ENCODE measurements at regions not wholly inside any gene's neighbourhood (a gene's known extent, or its start where the extent isn't known, plus 50 kb on each side); places are given as distances from the start of the nearest gene placed in this dataset.

DNA sequence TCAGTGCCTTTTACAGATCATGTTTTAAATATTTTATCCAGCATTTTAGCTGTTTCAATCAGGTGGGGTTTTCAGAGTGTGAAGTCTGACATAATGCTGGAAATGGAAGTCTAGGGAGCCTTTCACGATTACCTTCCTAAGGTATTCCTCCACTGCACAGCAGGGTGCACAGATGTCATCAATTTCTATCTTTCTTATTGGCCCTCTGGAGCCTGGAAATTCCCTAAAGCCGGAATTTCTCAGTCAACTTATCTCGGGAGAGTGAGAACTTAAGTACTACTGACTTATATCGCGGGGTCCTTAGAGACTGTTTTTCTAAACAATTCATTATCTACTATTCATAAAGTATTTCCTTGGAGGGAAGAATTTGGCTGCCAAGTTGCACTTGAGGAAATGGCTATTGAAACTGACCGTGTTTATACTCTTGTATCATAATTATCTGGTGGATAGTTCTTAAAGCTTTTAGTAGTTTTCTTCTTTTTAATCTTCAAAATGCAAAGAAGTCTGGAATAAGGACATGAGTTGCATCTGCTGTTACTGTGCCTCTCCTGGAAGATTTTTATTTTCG, 311.8 kb upstream of the B3GALT2 start:
- no peak for DNase-seq

DNA sequence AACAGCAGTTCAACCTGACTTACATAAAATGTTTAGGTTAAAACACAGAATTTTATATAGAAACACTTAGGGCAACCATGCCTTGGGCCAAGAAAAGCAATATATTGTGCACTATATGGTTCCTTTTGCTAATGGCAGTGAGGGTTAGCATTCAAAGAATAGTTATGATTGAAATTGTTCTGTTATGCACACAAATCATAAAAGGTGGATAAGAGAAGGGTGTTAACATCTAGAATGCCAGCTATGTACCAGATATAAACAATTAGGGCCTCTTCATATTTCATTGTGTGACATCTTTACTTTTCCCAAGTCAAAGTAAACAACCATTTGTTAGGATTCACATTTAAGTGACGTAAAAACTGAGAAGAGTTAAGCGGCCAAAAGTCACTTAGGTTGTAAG, 308.0 kb upstream of the B3GALT2 start:
- DNase-seq, result no peak

DNA sequence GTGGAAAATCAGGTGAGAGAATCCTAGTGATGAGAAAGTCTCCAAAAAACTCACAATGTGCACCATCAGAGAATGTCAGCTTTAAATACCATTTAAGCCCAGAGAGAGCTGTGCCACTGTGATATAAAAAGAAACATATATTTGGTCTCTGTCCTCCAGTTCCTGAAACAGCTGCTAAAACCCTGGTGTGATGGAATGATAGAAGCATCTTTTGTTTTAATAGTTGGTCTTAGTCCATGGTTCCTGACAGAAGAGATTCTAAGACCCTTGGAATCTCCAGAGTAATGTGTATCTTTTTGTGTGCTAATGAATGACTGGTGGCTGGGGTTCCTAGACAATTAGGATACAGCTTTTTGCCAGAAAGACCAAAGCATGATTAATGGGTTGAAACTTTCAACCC, 302.8 kb upstream of the B3GALT2 start:
- DNase-seq, result no peak

DNA sequence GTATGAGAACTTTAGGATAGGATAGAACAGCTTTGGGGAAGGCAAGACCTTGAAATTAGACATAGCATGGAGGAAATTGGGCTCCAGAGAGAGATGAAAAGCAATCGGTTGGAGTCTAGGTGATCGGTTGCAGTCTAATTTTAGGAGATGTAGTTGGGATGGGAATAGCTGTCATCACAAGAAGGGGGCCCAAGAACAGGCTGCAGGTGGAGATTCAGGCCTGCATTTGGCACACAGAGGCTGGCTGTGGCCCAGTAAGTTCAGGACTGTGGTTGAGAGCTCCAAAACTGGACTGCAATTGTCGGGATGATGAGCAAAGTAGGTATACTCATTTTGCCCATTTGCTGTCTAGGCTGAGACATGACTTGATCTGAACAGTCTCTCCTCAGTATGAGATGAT, 301.3 kb upstream of the B3GALT2 start:
- DNase-seq, result no peak

DNA sequence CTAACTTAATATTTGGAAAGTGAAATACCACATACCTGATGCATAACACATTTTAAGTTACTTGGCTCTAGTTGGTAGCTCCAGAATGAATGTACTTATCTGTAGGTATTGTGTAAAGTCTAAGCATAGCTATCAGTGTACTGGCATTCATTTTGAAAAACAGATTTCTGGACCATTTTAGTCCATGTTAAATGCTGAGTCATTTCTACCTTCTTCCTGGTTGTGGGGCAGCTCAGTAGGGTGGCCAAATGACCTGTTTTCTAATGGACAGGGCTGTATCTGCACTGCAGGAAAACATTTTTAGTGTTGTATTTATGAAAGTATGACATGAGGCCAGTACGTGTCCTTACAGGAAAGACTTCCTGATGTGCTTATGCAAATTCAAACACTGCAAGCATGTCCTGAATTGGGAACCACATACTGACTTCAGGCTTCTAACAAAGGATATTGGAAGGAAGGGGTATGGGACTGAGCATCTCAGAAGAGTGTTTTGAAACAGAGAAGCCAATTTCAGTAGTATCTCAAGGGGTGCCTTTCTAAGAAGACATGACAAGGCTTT, 300.3 kb upstream of the B3GALT2 start:
- DNase-seq, result no peak

DNA sequence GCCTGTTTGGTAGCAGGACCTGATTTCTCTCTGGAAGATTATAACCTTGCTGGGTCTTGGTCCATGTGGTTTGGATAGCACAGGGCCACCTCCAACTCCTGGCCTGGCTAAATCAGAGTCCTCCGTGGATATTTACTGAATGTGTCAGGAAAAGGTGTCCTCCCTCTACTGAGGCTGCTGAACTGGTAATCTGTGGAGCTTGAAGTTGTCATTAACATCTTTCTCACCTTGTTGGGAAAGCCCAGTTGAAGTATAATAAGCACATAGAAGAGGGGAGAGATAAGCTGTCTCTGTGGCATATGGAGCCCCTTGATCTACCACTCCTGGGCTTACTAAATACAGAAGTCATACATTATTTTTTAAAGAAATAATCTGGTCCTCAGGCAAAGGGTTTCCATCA, 294.3 kb upstream of the B3GALT2 start:
- no peak for DNase-seq

DNA sequence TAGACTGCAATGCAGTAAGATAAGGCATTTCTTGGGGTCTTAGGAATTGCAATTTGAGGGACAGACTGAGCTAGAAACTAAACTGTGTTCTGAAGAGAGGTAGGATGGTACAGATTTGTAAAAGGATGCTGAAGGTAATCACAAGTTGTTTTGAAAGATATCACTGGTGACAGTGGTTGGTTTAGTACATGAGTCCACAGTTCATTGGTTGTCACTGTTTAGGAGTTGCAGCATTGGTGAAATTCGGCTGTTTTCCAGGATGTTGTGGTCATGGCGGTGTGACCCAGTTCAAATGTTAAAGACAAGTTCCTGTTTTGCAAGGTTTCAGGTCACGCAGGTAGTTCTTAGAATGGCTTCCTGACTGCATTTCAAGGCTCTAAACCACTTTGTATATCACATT, 292.8 kb upstream of the B3GALT2 start:
- DNase-seq, result no peak

DNA sequence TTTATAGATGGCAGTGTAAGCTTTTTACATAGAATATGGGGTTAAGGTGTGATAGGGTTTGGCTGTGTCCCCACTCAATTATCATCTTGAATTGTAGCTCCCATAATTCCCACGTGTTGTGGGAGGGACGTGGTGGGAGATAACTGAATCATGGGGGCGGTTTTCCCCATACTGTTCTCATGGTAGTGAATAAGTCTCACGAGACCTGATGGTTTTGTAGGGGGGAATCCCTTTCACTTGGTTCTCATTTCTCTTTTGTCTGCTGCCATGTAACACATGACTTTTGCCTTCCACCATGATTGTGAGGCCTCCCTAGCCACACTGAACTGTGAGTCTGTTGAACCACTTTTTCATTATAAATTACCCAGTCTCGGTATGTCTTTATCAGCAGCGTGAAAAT, 290.3 kb upstream of the B3GALT2 start:
- DNase-seq, result no peak

DNA sequence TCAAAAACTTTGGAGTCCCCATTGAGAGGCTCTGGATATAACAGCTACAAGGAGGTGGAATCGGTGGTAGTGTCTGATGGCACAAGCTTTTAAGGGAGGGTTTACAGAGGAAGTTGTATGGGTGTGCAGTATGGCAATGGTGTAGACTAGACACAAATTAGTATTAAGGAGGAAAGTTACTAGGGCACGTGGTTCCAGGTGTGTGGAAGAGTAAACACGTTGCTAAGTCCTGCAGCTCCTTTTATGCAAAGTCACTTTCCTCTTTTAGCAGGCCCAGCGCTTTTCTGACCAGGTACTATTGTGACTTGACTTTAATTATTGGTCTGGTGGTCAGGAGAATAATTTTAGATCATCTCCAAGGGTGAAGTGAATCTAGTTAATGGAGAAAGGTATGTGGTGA, 287.5 kb upstream of the B3GALT2 start:
- no peak for DNase-seq

DNA sequence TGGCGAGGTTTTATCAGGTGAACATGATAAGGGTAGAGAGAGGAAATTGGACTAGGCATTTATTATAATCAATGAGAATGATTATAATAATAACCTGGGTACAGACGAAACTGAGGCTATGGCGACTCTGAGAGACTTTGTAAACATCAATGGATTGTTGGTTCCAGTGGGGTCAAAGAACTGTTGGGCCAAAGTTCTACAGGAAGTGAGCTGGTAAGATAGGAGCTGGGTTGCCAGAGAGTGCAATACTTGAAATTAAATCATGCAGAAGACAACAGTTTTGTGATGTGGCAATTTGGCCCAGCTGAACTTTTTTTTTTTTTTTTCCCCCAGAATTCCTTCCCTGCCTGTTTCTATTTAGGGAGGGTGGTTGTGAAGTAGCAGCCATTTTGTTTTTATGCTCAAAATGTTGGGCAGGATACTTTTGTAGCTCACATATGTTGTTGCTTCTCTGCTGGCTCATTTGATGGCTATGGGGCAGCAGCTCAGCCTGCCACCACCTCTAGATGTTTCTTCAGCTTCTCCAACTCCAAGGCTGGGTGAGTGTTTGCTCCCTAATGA, 286.5 kb upstream of the B3GALT2 start:
- no peak for DNase-seq

DNA sequence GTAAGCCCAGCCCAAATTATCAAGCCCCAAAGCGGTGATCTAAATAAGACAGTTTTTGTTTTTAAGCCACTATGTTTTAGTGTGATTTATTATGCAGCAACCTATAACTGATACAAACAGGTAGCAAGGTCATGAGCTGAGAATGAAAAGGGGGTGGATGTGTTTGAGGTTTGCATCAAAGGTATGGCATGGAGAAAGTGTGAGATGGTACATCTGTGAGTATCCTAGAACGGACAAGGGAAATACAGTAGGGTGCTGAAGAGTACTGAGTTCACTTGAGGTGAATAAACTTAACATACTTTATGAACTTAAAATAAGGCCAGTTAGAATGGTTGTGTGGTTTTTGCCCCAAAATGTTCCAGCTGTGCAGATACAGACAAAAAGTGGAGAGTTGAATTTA, 286.0 kb upstream of the B3GALT2 start:
- no peak for DNase-seq

DNA sequence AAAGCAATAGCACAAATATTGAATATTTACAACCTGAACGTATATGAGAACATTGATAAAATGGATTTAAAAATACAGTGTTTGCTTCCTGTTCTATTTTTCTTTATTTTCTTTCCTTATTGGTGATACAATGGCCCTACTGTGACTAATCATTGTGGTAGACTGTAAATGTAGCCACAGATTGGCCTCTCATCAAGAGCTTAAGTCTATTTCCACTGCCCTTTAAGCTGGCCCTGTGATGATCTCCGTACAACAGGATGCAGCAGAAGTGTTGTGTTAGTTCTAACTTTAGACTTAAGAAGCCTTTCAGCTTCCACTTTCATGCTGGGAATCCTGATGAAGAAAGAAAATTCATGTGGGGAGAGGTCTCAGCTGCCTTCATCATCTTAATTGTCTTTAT, 285.6 kb upstream of the B3GALT2 start:
- DNase-seq, result no peak

DNA sequence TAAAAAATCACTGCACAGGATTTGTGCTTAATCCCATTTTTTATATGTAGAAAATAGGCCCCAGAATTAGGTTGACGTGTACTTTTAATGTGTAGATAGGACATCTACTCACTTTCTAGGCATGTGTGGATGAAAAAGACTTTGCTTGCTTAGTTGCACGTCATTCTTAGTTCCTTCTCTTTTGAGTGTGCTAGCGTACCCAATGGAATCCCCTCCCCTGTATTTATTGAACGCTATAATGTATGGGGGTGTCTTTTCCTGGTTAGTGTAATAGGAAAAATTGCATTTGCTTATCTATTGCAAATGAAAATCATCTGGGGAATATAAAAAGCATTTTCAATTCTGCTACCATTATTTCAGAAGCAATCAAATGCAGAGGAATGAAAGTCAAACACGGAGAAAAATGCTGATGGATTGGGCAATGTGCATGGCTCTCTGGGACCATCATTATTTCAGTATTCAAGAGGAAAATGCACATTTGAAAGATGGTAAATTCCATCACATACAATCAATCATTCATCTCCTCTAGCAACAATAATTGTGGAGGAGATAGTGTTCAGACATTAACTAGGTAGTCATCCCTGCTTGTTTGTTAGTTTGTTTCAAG, 277.0 kb upstream of the B3GALT2 start:
- no peak for DNase-seq

DNA sequence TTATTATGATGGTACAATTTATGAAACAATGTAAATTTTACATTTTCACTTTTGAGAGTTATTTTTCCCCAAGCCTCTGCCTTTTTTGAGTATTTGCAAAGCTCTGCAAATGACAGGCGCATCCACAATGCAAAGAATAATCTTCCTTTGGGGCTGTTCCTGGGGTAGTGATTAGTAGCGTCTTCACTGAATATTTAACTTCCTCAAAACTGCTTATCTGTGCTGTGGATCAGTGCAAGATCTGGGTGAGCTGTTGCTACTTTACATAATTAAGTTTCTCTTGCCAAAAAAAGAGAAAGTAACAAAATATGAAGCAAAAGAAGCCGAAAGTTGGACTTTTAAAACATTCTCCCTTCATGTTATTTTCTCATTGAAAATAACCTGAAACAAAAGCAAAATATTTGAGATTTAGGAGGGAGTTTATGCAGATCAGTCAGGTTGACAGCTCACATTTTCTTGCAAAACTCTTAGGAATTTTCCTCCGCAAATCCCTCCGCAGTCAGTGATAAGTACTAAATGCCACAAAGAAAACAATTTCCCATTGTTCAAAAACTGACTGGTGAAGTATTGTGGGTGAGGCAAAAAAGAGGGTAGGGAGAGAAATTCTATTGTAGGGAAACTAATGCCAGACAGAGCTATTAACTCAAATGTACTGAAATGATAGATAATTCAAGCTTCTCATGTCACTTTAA, 276.4 kb upstream of the B3GALT2 start:
- DNase-seq, result no peak

DNA sequence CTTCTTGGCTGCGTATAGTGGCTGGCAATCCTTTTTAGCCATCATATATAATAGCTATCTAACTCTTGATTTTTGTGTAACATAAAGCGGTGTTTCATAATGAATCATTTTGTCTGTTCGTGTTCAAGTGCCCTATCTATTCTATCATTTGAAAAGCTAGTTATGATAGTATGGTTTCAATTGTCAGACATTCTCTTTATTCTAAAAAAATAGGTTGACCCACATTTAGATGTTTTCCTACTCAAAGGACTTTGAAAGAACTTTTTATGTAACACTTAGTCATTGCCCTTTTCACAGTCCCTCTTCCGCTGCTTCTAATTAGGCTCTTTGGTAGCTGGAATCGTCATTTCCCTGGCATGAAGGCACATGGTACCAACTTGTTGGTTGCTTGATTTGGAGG, 272.2 kb upstream of the B3GALT2 start:
- DNase-seq, result no peak

DNA sequence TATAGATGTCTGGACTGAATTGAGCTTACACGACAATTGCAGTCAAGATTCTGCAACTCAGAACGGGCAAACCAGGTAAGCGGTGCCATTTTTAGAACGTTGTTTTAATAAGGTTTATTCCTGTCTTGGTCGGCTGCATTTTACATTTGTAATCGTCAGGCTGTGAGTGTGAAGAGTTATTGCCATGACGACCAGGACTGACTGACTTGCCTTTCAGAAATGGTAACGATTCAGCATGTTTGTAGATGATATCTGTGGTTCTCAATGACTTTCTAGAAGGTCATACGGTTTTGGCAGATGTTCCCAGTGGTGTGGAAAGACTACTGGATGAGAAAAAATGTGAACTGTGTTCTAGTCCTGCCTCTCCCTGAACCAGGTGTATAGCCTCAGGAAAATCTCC, 271.3 kb upstream of the B3GALT2 start:
- no peak for DNase-seq

DNA sequence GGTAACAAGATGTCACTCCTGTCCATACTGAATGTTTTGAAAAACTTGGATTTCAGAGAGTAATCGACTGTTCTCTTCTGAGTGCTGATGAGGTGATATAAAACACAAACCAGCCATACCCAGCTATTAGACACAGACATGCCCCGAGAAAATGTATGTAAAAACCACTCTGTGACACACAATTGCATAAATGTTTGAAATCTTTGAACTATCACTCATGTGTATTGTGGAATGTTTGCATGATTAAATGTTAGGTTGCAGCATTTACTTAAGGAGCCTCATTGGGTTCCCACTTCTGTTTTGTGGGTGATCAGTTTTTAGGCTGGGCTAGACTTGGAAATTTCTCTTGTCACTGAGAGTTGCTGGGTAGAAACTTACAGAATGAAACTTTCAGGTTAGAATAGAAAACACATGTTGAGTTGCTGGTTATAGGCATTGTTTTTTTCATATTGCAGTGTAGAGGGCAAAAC, 270.4 kb upstream of the B3GALT2 start:
- DNase-seq, result no peak

DNA sequence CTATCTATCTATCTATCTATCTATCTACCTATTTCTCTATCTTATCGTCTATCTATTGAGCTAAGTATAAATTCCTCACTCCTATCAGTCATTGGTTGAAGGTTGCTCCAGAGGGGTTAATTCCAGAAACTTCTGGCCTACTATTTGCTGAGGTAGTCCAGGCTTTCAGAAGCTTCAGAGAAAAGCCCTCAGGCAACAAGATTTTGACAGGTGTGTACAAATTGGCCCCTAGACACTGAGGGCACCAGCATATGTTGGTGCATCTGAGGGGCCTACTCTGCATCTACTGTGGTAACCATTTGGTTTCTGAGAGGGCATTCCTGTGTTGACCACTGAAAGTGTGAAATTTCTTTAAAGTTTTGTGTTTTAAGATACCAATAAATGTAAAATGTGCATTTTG, 265.2 kb upstream of the B3GALT2 start:
- DNase-seq, result no peak

DNA sequence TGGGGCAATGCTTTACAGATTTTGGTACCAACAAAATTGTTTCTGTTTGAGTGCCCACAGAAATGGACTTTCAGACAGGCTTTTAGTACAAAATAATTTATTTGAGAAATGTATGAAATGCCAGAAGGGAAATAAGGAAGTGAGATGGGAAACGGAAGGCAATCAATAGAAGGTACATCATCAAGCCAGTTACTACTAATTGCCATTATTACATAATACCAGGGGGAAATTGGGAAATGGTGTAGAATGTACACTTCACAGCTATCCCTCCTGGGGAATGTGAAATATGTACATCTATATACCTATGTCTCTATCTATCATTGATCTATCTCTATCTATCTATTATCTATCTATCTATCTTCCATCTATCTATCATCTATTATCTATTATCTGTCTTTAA, 264.6 kb upstream of the B3GALT2 start:
- no peak for DNase-seq

DNA sequence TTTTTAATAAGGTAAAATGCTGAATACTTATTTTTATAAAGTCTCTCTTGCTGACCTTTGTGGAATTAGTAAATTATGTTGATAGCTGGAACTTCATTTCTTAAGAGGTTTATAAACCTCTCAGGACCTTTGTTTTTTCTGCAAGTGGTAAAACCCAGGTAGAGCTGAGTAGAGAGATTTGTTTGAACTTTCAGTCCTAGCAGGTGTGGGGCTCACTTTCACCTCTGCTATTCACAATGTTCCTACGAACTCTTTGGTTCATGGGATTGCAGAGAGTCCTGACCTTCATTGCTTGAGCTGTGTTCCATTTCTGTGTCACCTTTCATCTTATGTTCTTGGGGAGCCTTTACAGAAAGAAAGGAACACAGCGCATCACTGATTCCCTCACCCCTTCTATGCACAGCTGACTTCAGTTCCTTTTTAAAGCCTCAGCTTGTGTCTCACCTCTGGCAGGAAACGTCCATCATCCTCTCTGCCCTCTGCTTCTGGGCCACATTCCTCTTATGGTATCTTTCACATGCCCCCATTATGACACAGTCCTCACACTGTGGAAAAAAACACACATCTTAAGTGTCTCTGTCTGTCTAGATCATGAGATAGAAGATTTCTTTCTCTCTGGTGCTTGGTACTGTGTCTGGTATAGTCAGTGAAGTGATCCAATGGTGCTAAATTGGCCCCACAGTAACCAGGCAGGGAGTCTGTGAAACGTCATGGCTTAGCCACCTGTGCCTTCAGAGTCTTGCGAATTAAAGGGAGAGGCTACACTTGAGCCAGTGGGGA, 262.5 kb upstream of the B3GALT2 start:
- DNase-seq, result no peak

DNA sequence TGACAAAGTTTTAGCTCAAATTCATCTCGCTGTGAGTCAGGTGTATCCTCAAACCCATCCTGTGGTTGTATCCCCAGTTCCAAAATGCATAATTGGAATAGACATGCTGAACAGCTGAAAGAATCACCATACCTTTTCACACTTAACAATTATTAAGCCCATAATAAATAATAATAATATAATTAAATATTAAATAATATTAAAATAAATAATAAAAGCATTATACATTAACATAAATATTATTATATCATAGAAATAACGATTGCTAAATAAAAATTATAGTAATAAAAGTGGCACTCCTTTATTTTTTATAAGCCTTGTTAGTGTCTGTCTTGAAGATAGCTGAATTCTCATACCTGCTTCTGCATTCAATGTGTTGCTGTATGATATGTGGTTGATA, 257.5 kb upstream of the B3GALT2 start:
- no peak for DNase-seq

DNA sequence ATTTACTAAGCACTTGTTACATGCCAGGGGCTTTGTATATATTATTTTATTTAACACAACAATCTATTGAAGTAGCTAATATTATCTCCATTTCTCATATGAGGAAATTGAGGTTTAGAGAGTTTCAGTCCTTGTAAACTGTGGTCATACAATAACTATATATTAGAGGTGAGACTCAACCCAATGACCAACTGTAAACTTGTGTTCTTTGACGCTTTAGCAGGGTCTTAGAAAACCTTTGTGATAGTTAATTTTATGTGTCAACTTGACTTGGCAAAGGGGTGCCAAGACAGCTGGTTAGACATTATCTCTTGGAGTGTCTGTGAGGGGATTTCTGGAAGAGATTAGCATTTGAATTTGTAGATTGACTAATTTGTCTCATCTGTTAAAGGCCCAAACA, 252.4 kb upstream of the B3GALT2 start:
- no peak for DNase-seq

DNA sequence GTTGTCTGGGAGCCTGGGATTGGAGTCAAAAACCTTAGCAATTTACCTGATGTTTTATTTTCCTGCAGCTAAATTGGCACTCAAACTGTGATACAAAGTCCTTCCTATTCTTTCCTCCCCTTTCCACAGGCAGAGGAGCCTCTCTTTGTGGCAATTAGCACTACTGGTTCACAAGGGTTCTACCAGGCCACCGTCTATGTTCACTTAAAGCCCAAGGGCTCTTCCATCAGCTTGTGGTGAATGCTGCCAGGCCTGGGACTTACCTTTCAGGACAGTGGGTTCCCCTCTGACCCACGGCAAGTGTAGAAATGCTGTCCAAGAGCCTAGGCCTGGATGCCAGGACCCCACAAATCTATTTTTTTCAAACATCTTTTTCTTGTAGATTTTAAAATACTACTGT, 251.9 kb upstream of the B3GALT2 start:
- DNase-seq, result no peak
